ENCODE measurements at regions not wholly inside any gene's neighbourhood (a gene's known extent, or its start where the extent isn't known, plus 50 kb on each side); places are given as distances from the start of the nearest gene placed in this dataset.

- no peaks in the 10 kb centered on the region for H3K27me3 ChIP-seq
- no peak overlapping the region for H3K4me3 ChIP-seq
- H3K36me3 ChIP-seq: no peaks in the 10 kb centered on the region
- no peaks in the 10 kb centered on the region for H3K9me3 ChIP-seq (ENCODE audit: low read depth)
- no peak for DNase-seq (ENCODE audit: low read depth in 1 of 2, low spot score in 1 of 2)
- no peaks in the 10 kb centered on the region for H3K4me1 ChIP-seq (ENCODE audit: low read depth)
- no peak for TF ChIP-seq CTCF (IDR thresholded peaks at IDR 0.05; ENCODE audit: low read depth, low read length)
- no peak overlapping the region for H3K27ac ChIP-seq
These were observed 609.3 kb downstream of the NOVA1 start for GRCh38 chr14:25988536-25988935.

- Histone ChIP-seq H3K4me3 (no peak overlapping the region), H3K4me1 (ENCODE audit: low read depth) (no peaks in the 10 kb centered on the region)
- no peak for TF ChIP-seq CTCF (IDR thresholded peaks at IDR 0.05; ENCODE audit: low read depth, low read length)
These were observed 642.1 kb downstream of the NOVA1 start for GRCh38 chr14:25955772-25956171.

GRCh38 chr14:25953532-25954139 lies 644.2 kb downstream of the NOVA1 start:
- no peaks in the 10 kb centered on the region for H3K27me3 ChIP-seq
- peak in 1 of 2 donors; percentile 54 for DNase-seq (ENCODE audit: low read depth in 1 of 2, low spot score in 1 of 2)
- no peaks in the 10 kb centered on the region for H3K4me1 ChIP-seq (ENCODE audit: low read depth)
- TF ChIP-seq CTCF (IDR thresholded peaks at IDR 0.05; ENCODE audit: low read depth, low read length): no peak
- no peak overlapping the region for H3K4me3 ChIP-seq
- no peaks in the 10 kb centered on the region for H3K9me3 ChIP-seq (ENCODE audit: low read depth)
- no peak overlapping the region for H3K27ac ChIP-seq
- no peaks in the 10 kb centered on the region for H3K36me3 ChIP-seq

More at GRCh38 chr14:25955772-25956171, 642.1 kb downstream of the NOVA1 start:
- no peak for DNase-seq (ENCODE audit: low read depth in 1 of 2, low spot score in 1 of 2)
- H3K36me3 ChIP-seq: no peaks in the 10 kb centered on the region
- no peaks in the 10 kb centered on the region for H3K27me3 ChIP-seq
- H3K9me3 ChIP-seq (ENCODE audit: low read depth): no peaks in the 10 kb centered on the region
- H3K27ac ChIP-seq: no peak overlapping the region

- H3K27me3 ChIP-seq: no peaks in the 10 kb centered on the region
- no peak for DNase-seq (ENCODE audit: low read depth in 1 of 2, low spot score in 1 of 2)
- TF ChIP-seq CTCF (IDR thresholded peaks at IDR 0.05; ENCODE audit: low read depth, low read length): no peak
- H3K4me3 ChIP-seq: no peak overlapping the region
- H3K9me3 ChIP-seq (ENCODE audit: low read depth): no peaks in the 10 kb centered on the region
- H3K4me1 ChIP-seq (ENCODE audit: low read depth): no peaks in the 10 kb centered on the region
- no peaks in the 10 kb centered on the region for H3K36me3 ChIP-seq
- H3K27ac ChIP-seq: no peak overlapping the region
These were observed 652.1 kb downstream of the NOVA1 start for GRCh38 chr14:25945746-25946145.

- TF ChIP-seq CTCF (IDR thresholded peaks at IDR 0.05; ENCODE audit: low read depth, low read length): no peak
- Histone ChIP-seq H3K27ac (no peak overlapping the region), H3K4me3 (no peak overlapping the region), H3K36me3 (no peaks in the 10 kb centered on the region), H3K27me3 (no peaks in the 10 kb centered on the region), H3K4me1 (ENCODE audit: low read depth) (no peaks in the 10 kb centered on the region), H3K9me3 (ENCODE audit: low read depth) (no peaks in the 10 kb centered on the region)
- DNase-seq (ENCODE audit: low read depth in 1 of 2, low spot score in 1 of 2): no peak
These were observed 653.8 kb downstream of the NOVA1 start for GRCh38 chr14:25944020-25944419.
